ENCODE measurements at regions not wholly inside any gene's neighbourhood (a gene's known extent, or its start where the extent isn't known, plus 50 kb on each side); places are given as distances from the start of the nearest gene placed in this dataset.

DNA sequence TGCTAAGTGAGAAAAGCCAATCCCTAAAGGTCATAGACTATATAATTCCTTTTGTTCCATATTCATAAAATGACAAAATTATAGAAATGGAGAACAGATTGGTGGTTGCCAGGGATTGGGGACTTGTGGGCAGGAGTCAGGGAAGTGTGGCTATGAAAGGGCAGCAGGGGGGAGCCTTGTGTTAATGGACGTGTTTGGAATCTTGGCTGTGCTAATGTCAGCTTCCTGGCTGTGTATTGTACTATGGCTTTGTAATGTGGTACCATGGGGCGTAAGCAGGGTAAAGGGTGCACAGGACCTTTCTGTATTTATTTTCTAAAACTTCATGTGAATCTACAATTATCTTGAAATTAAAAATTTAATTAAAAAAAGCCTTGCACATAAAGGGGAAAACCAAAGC is 248.5 kb downstream of the UQCRFS1 start:
- 63 to 73% (median 66%) methylated on average over 2 of the region's 2 CpGs for WGBS, 3 donors
- no peak overlapping the region for H3K27ac ChIP-seq (ENCODE audit: low read depth, low read length)

DNA sequence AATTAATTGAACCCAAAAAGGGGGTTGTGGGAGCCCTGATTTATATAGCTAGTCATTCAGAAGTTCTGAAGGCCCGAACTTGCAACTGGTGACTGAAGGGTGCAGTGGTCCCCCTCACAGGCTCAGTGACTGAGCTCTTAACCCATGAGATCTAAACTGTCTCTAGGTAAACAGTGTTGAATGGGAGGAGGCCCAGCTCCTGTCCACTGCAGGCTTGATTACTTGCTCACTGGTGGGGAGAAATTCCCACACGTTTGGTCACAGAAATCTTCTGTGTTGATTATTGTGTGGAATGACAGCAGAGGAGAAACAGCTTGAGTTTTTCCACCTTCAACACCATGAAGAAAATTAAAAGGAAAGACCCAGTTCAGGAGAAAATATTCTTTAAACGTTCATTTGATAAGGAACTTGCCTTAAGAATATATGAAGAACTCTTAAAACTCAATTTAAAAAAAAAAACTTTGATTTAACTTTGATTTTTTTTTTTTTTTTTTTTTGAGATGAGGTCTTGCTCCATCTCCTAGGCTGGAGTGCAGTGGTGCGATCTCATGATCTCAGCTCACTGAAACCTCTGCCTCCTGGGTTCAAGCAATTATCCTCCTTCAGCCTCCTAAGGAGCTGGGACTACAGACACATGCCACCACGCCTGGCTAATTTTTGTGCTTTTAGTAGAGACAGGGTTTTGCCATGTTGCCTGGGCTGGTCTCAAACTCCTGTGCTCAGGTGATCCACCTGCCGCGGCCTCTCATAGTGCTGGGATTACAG is 249.3 kb downstream of the UQCRFS1 start:
- WGBS, 3 donors = 71 to 81% (median 80%) methylated on average over 7 of the region's 7 CpGs
- no peak overlapping the region for H3K27ac ChIP-seq (ENCODE audit: low read depth, low read length)

DNA sequence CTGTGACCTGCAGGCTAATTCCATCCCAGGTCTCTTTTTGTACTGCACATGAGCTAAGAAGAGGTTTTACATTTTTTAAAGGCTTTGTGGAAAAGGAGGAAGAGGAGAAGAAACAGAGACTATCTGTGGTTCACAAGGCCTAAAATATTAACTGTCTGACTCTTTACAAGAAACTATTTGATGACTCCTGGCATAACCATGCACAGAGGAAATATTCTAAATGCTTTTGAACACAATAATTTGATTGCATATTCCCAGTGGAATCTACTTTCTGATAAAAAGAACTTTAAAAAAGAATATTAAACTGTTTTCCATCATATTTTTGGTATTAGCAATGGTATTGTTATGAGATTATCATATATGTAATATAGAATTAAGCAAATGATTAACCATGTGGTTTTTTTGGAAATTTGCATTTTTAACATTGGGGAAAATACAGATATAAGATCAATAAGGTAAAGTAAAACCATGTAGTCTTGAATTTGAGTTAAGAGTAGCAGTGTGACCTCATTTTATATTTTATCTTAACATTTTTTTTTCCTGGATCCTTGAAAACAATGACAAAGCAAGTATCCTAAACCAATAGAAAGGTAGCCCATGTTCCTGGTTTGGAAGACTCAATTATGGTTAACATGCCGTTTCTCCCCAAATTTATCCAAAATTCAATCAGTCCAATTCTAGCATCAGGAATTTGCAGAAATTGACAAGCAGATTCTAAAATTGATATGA is 251.0 kb downstream of the UQCRFS1 start:
- no peak overlapping the region for H3K27ac ChIP-seq (ENCODE audit: low read depth, low read length)

DNA sequence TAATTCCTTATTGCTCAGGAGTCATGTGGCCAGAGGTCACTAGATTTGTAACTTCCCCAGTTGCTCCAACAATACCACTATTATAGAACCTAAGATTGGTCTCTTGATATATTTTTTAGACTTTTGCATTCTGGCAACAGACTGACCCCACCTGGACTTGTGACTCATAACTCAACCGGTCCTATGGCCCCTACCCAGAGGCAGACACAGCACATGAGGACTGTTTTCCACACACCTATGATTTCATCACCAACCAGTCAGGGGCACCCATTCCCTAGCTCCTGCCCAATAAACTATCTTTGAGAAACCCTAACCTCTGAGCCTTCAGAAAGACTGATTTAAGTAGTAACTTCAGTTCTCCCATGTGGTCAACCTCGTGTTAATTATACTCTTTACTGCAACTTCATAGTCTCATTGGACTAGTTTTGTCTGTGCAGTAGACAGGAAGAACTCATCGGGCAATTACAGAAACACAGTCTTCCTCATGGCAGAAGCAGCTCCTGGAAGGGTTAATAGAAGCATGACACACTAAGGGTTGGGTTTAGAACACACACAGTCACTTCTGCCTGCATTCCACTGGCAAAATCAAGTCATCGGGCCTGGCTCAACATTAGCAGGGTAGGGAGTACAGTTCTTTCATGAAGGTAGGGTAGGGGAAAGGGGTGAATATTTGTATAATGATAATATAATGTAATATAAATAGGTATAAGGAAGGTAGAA is 251.8 kb downstream of the UQCRFS1 start:
- H3K27ac ChIP-seq (ENCODE audit: low read depth, low read length) = no peak overlapping the region
- WGBS, 3 donors = 70 to 74% (median 73%) methylated on average over 4 of the region's 4 CpGs

More for the DNA sequence above, 251.0 kb downstream of the UQCRFS1 start:
- WGBS, 3 donors = 88 to 98% (median 97%) methylated on average over 1 of the region's 1 CpG

DNA sequence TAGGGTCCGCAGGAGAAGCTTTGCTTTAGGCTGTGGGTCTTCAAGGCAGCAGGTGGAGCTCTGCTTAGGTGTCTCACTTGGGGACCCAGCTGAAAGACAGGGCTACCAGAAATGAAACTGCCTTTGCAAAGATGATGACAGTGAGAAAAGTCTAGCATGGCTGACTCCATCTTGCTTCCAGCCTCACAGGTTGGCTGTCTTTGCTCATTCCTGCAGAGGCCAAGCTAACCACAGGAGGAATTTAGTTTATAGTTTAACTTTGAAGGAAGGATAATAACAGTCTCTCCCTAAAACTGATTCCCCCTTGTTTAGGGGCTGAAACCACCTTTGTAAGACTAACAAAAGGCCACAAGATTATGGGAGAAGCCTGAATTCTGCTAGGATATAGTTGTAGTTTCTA is 252.4 kb downstream of the UQCRFS1 start:
- no peak overlapping the region for H3K27ac ChIP-seq (ENCODE audit: low read depth, low read length)

DNA sequence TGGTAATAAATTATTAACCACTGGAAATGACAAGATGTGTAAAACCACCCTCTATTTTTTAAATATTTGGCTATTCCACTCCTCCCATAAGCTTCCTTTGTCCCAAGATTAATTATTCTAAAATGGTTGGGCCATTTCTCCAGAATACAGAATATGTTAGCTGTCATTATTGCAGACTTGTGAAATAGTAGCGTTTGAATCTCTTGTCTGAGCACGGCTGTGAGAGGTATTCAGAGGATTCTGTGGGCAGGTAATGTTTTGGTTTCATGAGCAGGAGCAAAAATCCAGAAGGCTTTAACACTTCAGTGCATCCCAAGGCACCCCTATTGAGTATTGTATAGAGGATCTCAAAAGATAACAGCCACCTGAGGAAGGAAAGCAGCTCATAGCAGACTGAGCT is 256.0 kb downstream of the UQCRFS1 start:
- WGBS, 3 donors = 78 to 85% (median 79%) methylated on average over 2 of the region's 2 CpGs
- no peak overlapping the region for H3K27ac ChIP-seq (ENCODE audit: low read depth, low read length)

More for the DNA sequence above, 252.4 kb downstream of the UQCRFS1 start:
- WGBS, 3 donors = 88 to 96% (median 91%) methylated on average over 1 of the region's 1 CpG

DNA sequence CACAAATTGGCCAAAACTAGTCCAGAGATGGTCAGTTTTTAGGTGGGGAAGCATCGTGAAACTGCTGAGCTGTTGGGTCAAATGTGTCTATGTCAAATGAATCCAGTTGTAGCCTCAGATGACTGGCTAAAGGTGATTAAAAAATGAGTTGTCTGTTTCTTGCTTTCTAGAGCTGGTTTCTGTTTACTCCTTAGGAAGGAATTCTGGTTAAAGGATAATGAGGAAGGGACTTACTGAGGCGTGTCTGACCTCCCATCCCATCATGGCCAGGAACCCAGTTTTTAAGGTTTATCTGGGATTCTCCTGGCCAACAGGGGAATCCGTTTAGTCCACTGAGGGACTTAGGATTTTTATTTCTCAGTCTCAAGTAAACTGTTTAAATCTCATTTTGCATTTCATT is 256.5 kb downstream of the UQCRFS1 start:
- H3K27ac ChIP-seq (ENCODE audit: low read depth, low read length) = no peak overlapping the region
- WGBS, 3 donors = 70 to 78% (median 75%) methylated on average over 3 of the region's 3 CpGs

DNA sequence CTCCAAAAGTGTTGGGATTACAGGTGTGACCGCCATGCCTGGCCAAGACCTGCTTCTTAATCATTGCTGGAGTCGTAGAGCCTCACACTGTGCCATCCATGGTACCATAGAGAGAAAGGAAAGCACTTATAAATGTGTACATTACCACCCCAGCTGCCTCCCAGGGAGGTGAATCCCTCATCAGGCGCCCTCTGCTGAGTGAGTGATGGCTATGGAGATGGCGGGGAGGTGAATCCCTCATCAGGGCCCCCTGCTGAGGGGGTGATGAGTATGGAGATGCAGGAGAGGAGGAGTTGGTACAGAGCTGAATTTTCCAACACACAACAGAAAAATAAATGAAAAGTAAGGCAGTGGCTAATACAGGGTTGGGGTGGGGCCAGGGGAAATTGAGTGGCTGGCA is 263.4 kb downstream of the UQCRFS1 start:
- 60 to 84% (median 75%) methylated on average over 4 of the region's 4 CpGs for WGBS, 3 donors
- no peak overlapping the region for H3K27ac ChIP-seq (ENCODE audit: low read depth, low read length)

DNA sequence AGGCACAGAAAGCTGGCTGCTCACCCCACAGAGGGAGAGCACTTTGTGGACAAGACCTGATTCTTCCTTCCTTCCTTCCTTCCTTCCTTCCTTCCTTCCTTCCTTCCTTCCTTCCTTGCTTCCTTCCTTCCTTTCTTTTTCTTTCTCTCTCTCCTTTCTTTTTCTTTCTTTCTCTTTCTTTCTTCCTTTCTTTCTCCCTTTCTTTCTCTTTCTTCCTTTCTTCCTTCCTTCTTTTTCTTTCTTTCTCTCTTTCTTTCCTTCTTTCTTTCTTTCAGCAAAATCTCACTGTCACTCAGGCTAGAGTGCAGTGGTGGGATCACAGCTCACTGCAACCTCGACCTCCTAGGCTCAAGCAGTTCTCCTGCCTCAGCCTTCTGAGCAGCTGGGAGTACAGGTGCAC is 263.9 kb downstream of the UQCRFS1 start:
- no peak overlapping the region for H3K27ac ChIP-seq (ENCODE audit: low read depth, low read length)
- WGBS, 3 donors = 19 to 57% (median 49%) methylated on average over 1 of the region's 1 CpG

DNA sequence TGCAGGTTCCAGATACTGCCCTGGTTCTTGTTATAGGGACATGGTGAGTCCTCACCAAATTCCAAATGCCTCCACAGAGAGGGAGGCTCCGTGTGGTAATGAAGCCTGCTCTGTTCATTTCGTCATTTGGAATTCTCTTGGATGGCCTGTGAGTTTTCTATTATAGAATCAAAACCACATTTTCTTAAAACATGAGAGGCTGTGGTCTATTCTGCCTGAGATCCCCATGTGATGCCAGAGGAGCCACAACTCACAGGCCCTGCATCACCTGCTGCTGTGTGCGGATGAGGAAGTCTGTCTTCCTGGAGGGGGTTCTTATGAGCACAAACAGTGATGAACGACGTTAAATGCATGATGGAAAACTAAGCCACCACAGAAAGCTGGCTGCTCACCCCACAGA is 264.4 kb downstream of the UQCRFS1 start:
- WGBS, 3 donors = 52 to 58% (median 55%) methylated on average over 5 of the region's 5 CpGs
- H3K27ac ChIP-seq (ENCODE audit: low read depth, low read length) = no peak overlapping the region

DNA sequence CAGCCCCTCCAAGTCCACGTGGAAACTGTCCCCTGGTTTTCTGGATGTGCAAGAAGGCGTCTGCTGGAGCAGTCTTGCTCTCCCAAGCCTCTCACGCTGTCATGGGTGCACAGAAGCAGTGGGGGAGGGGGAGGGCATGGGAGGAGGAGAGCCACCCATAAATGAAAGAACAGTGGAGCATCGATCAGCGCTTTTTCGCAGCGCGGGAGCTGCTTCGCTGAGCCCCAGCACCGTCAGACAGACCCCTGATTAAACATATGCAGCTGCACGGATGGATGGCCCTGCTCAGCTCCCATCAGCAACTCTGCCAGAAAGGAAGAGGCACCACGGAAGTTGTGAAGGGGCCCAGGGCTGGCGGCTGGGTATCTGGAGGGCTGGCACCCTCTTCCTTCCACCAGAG is 264.9 kb downstream of the UQCRFS1 start:
- WGBS, 3 donors = 61 to 73% (median 62%) methylated on average over 13 of the region's 13 CpGs
- no peak overlapping the region for H3K27ac ChIP-seq (ENCODE audit: low read depth, low read length)

DNA sequence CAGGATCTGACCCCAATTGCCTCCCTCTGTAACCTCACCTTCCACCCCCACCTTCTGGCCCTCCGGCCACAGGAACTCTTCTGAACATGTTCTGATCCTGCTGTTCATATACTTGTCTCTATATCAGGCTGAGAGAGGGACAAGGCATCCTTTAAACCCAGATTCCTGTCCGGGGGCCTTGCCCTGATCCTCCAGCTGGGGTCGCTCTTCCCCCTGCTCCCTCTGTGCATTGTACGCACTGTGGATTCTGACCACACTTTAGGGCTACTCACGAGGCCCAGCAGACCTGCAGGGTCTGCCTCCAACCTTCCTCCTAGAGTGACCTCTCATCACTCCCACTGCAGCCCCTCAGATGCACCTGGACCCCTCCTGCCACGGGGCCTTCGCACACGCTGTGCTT is 269.3 kb downstream of the UQCRFS1 start:
- WGBS, 3 donors = 78 to 84% (median 78%) methylated on average over 8 of the region's 8 CpGs
- no peak overlapping the region for H3K27ac ChIP-seq (ENCODE audit: low read depth, low read length)

DNA sequence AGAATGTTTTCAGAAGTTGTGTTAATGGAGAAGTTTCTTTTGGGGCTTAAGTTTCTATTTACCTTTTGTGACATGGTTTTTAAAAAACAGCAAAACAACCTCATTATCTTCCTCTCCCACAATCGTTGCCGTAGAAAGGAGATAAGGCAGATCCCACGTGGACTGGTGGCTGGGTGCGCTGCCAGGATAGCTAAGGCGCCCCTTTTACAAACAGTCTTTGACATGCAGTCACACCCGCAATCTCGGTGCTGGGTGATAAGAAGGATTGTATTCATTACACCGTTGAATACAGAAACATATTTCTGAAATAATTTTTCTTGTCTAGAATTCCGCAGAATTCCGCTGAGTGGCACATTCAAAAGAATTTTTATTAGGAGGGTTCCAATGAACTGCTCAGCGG is 271.1 kb downstream of the UQCRFS1 start:
- WGBS, 3 donors = 22 to 69% (median 59%) methylated on average over 11 of the region's 11 CpGs
- H3K27ac ChIP-seq (ENCODE audit: low read depth, low read length) = no peak overlapping the region

DNA sequence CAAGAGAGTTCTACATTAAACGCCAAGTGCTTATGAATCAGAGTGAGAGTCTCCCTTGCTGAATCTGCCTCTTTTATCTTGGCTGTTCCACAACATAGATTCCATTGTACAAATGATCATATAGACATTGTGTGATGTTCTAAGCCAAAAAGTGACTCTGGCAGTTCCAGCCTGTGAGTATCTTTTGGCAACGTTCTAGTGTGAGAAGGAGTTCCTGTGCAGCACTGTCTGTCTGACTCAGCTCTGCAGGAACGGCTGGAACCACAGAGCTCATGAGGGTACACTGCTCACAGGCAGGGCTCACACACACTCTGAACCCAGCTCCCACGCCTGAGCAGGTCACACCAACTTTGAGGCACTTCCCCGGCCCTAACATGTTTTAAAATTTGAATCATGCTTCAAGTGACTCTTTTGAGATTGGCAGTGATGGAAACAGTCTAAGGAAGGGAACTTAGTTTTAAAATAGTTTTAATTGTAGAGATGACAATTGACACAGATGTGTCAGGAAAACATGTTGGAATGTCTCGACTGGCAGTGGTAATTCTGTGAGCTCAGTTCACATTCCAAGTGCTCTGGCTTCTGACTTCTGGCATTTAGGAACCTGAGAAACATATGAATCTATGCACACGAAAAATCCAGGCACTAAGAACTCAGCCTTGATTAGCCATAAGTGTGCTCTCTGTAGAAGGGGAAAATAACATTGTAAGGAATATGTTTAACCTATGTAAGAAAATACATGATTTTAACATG is 272.0 kb downstream of the UQCRFS1 start:
- WGBS, 3 donors = 37 to 47% (median 44%) methylated on average over 7 of the region's 7 CpGs

DNA sequence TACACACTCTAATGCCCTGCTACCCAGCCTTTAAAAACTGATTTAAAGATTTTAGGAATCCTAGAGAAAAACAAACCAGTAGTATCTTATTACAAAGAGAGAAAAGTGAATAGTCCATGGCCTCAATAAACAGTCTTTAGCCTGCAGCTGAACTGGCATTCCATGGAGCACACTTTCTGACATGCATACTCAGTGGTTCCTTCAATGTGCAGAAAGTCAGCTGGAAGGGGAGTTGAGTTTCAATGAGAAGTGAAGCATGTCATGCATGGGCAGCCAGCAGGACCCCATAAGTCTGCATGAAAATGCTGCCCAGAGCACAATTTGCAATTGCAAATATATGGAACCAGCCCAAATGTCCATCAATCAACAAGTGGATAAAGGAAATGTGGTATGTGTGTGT is 273.7 kb downstream of the UQCRFS1 start:
- no peak overlapping the region for H3K27ac ChIP-seq (ENCODE audit: low read depth, low read length)

More for the DNA sequence above, 272.0 kb downstream of the UQCRFS1 start:
- H3K27ac ChIP-seq (ENCODE audit: low read depth, low read length) = no peak overlapping the region

DNA sequence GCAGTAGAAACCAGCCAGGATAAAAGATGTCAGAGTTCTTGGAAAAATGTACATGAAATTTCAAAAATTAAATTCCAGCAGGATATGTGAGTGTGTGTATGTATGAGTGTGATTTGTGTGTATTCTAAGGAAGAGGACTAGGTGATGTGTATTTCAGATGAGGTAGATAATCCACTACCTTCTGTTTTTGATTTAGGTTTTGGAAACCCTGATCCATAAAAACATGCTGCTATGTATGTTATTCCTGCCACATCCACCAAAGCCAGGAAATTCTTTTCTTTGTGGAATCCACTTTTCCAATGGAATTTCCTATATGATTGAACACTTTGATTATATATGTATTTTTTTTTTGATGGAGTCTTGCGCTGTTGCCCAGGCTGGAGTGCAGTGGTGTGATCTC is 276.9 kb downstream of the UQCRFS1 start:
- WGBS, 3 donors = 96 to 100% (median 100%) methylated on average over 1 of the region's 1 CpG

DNA sequence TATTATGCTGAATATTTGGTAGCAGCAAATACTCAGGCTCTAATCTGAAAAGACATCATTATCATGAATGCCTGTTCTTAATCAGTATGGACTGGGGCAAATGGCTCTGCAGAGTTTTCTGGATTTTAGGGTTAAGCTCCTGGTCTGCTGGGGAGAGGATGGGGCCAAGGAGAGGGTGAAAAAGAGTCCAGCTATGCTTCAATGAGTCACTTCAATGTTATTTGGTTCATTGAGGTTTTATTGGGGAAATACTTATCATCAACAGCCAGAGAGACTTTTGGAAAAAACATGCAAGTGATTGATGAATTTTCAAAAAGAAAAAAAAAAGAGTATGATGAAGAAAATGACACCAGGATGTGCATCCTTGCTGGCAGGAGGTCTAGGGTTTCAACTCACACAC is 278.3 kb downstream of the UQCRFS1 start:
- H3K27ac ChIP-seq (ENCODE audit: low read depth, low read length) = no peak overlapping the region

More for the DNA sequence above, 276.9 kb downstream of the UQCRFS1 start:
- H3K27ac ChIP-seq (ENCODE audit: low read depth, low read length) = no peak overlapping the region

DNA sequence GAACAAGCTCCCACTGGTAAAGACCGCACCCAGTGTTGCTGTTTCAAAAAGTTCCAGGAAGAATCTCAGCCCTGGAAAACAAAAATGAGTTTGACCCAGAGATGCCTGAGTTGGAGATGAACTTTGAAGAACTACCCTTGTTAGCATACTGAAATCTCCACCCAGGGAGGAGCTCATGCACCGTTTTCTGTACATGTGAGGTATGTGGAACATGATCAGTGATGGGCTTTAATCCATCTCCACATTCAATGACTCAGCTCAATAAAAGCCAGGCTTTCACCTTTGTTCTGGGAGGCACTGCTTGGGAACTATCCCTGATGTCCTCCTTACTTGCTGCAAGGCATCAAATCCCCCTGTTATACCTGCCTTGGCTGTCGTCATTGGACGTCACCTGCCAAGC is 279.9 kb downstream of the UQCRFS1 start:
- WGBS, 3 donors = 64 to 88% (median 83%) methylated on average over 4 of the region's 4 CpGs
- no peak overlapping the region for H3K27ac ChIP-seq (ENCODE audit: low read depth, low read length)

DNA sequence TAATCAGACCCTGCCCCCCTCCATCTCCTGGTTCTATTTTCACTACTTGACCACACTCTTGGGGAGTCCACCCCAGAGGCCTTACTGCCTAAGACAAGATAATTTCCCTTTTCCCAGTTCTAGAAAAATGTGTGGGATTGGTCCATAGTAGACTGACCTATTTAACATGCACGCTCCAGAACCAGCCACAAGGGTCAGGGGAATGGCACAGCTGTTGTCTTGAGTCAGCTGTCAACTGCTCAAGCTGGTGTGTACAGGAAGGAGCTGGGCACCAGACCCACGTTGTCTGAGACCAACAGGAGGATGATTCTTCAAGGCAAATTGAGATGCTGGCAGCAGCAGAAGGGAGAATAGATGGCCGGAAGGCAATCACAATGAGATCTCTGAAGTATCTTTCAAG is 280.5 kb downstream of the UQCRFS1 start:
- H3K27ac ChIP-seq (ENCODE audit: low read depth, low read length) = no peak overlapping the region
- WGBS, 3 donors = 48 to 74% (median 73%) methylated on average over 3 of the region's 3 CpGs
